Smooth muscle cell of the brain vasculature (primary cell): ENCODE measurements at regions not wholly inside any gene's neighbourhood (a gene's known extent, or its start where the extent isn't known, plus 50 kb on each side); places are given as distances from the start of the nearest gene placed in this dataset.

ENCODE experiments used
- DNase-seq: peaks from one replicate; pipeline ENCODE4 v3.0.0-alpha.2; 2012; ENCODE audit warnings: low read depth, low spot score

- DNase-seq, result no peak
Observed at GRCh38 chr11:45089676-45090499, 56.6 kb upstream of the PRDM11 start.

GRCh38 chr11:45090607-45091006, 55.8 kb upstream of the PRDM11 start:
- DNase-seq, result no peak

- DNase-seq, result no peak
Observed at GRCh38 chr11:45091563-45092403, 54.7 kb upstream of the PRDM11 start.

- no peak for DNase-seq
Observed at GRCh38 chr11:45092404-45092785, 54.0 kb upstream of the PRDM11 start.

- no peak for DNase-seq
Observed at GRCh38 chr11:45092901-45093760, 53.3 kb upstream of the PRDM11 start.

GRCh38 chr11:45093761-45094455, 52.5 kb upstream of the PRDM11 start:
- DNase-seq, result no peak

GRCh38 chr11:45094958-45095690, 51.3 kb upstream of the PRDM11 start:
- no peak for DNase-seq

- no peak for DNase-seq
Observed at GRCh38 chr11:45095691-45096010, 50.8 kb upstream of the PRDM11 start.

- DNase-seq, result no peak
Observed at GRCh38 chr11:45096636-45097035, 49.8 kb upstream of the PRDM11 start.
